B cell (primary cell): ENCODE measurements at regions not wholly inside any gene's neighbourhood (a gene's known extent, or its start where the extent isn't known, plus 50 kb on each side); places are given as distances from the start of the nearest gene placed in this dataset.

Experiments used
- CTCF ChIP-seq: fragments of 200-600 bp; IDR thresholded peaks from one replicate; pipeline ENCODE4 v1.8.0; 2022; ENCODE audit warnings: antibody characterized with exemption, mild to moderate bottlenecking
- EZH2 ChIP-seq: IDR thresholded peaks from 2 replicates; pipeline ENCODE4 v1.6.1; 2012; ENCODE audit warnings: borderline replicate concordance, low read depth, mild to moderate bottlenecking, moderate library complexity, low read length; ENCODE audit not compliant: insufficient read depth, poor library complexity, severe bottlenecking

DNA sequence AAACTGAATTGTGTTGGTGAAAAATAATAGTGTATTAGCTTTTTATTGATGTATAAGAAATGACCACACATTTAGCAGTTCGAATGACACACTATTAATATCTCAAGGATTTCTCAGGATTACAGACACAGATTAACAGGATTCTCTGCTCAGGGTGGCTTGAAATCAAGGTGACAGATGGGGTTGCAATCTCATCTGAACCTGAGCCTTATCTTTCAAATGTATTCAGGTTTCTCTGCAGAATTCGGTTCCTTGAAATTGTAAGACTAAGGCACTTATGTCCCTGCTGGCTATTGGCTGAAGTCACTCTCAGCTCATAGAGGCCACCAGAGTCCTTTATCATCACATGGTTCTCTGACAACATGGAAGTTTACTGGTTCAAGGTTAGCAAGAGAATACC, 1780.1 kb downstream of the ARAP2 start:
- TF ChIP-seq EZH2 (no peak), CTCF (no peak)
